SU-DHL-6 (cell line): ENCODE measurements at regions not wholly inside any gene's neighbourhood (a gene's known extent, or its start where the extent isn't known, plus 50 kb on each side); places are given as distances from the start of the nearest gene placed in this dataset.

ENCODE experiments used
- H2AFZ ChIP-seq: fragments of 200-600 bp; sonication (generic); 2 replicates; pipeline ENCODE4 v1.6.1; 2014; ENCODE audit warnings: low read depth, mild to moderate bottlenecking, moderate library complexity, mixed read lengths, antibody characterized with exemption, low read length; ENCODE audit not compliant: severe bottlenecking
- H3F3A ChIP-seq: fragments of 200-600 bp; shearing (Covaris generic); 2 replicates; pipeline ENCODE4 v1.6.0; 2016; ENCODE audit warnings: antibody characterized with exemption, mild to moderate bottlenecking; ENCODE audit not compliant: insufficient read depth
- H3K27ac ChIP-seq: fragments of 200-600 bp; sonication (generic); 2 replicates; pipeline ENCODE4 v1.5.1; 2016; ENCODE audit warnings: low read depth, mild to moderate bottlenecking, low read length, moderate library complexity, mixed read lengths
- H3K27me3 ChIP-seq: fragments of 200-600 bp; sonication (generic), shearing (Covaris generic); 2 replicates; pipeline ENCODE4 v1.6.0; 2014; ENCODE audit warnings: mild to moderate bottlenecking, low read length
- H3K36me3 ChIP-seq: fragments of 200-600 bp; sonication (generic); 2 replicates; pipeline ENCODE4 v1.6.1; 2014; ENCODE audit warnings: mild to moderate bottlenecking, low read length, mixed read lengths
- H3K4me2 ChIP-seq: fragments of 300-600, 200-600 bp; shearing (Covaris generic), sonication (generic); 2 replicates; pipeline ENCODE4 v1.6.0; 2014; ENCODE audit warnings: low read length, low read depth, mild to moderate bottlenecking; ENCODE audit not compliant: poor library complexity, severe bottlenecking
- H3K4me3 ChIP-seq: fragments of 200-600 bp; sonication (generic); 2 replicates; pipeline ENCODE4 v1.5.1; 2014; ENCODE audit warnings: antibody characterized with exemption, low read length, mild to moderate bottlenecking, mixed read lengths; ENCODE audit not compliant: insufficient read depth, poor library complexity, severe bottlenecking
- H3K79me2 ChIP-seq: fragments of 200-600 bp; sonication (generic); 2 replicates; pipeline ENCODE4 v1.6.1; 2014; ENCODE audit warnings: mild to moderate bottlenecking, low read length, moderate library complexity; ENCODE audit not compliant: insufficient read depth
- H3K9ac ChIP-seq: fragments of 200-600 bp; sonication (generic); 2 replicates; pipeline ENCODE4 v1.7.0; 2014; ENCODE audit warnings: mild to moderate bottlenecking, low read length
- H3K9me2 ChIP-seq: fragments of 200-600 bp; sonication (generic); replicated peaks from 2 replicates; pipeline ENCODE4 v1.6.1; 2014; ENCODE audit warnings: low read length; ENCODE audit not compliant: insufficient read depth
- H3K9me3 ChIP-seq: fragments of 200-600 bp; sonication (generic); 2 replicates; pipeline ENCODE4 v1.6.1; 2014; ENCODE audit warnings: low read length, mixed read lengths; ENCODE audit not compliant: insufficient read depth
- H4K20me1 ChIP-seq: fragments of 200-600 bp; sonication (generic); 2 replicates; pipeline ENCODE4 v1.6.1; 2014; ENCODE audit warnings: low read depth, mild to moderate bottlenecking, antibody characterized with exemption, low read length, moderate library complexity, mixed read lengths
- EZH2phosphoT487 ChIP-seq: fragments of 200-600 bp; sonication (generic), shearing (Covaris generic); conservative IDR thresholded peaks from 2 replicates; pipeline ENCODE4 v1.6.1; 2018; ENCODE audit warnings: mild to moderate bottlenecking, antibody characterized with exemption, low read length, moderate library complexity, mixed read lengths
- TF ChIP-seq, protein P1 (sequence below): fragments of 200-600 bp; sonication (generic); IDR thresholded peaks from one replicate; pipeline ENCODE4 v1.5.1; 2017; ENCODE audit warnings: antibody characterized with exemption, mild to moderate bottlenecking, low read length, moderate library complexity; ENCODE audit not compliant: insufficient read depth, poor library complexity, severe bottlenecking

DNA sequence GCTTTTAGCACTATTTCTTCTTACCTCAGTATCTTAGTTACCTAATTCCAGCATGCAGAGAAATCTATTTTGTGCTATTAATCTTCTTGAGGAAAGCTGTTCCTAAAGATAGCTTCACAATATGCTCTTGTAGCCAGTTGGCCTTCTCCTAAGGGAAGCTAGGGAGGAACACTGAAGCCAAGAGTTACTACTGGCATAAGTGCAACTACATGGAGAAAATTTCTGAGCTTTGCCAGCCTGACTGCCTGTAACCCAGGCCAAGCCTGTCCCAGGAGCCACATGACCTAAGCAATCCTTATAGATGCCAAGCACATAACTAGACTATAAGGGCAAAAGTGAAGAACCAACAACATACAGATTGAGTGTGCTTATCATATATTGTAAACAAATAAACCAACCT, 890.2 kb downstream of the FLRT2 start:
- Histone ChIP-seq H3K36me3 (no peaks in the 10 kb centered on the region), H3K79me2 (no peaks in the 10 kb centered on the region), H3F3A (no peaks in the 10 kb centered on the region), H2AFZ (no peak overlapping the region), H3K27ac (no peak overlapping the region), H3K4me3 (no peak overlapping the region), H4K20me1 (no peaks in the 10 kb centered on the region), H3K4me2 (no peak overlapping the region), H3K9ac (no peak overlapping the region), H3K9me3 (no peaks in the 10 kb centered on the region), H3K27me3 (no peaks in the 10 kb centered on the region), H3K9me2 (no peaks in the 10 kb centered on the region)
- TF ChIP-seq, protein P1, sequence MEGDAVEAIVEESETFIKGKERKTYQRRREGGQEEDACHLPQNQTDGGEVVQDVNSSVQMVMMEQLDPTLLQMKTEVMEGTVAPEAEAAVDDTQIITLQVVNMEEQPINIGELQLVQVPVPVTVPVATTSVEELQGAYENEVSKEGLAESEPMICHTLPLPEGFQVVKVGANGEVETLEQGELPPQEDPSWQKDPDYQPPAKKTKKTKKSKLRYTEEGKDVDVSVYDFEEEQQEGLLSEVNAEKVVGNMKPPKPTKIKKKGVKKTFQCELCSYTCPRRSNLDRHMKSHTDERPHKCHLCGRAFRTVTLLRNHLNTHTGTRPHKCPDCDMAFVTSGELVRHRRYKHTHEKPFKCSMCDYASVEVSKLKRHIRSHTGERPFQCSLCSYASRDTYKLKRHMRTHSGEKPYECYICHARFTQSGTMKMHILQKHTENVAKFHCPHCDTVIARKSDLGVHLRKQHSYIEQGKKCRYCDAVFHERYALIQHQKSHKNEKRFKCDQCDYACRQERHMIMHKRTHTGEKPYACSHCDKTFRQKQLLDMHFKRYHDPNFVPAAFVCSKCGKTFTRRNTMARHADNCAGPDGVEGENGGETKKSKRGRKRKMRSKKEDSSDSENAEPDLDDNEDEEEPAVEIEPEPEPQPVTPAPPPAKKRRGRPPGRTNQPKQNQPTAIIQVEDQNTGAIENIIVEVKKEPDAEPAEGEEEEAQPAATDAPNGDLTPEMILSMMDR, result no peak
- TF ChIP-seq EZH2phosphoT487, result no peak

DNA sequence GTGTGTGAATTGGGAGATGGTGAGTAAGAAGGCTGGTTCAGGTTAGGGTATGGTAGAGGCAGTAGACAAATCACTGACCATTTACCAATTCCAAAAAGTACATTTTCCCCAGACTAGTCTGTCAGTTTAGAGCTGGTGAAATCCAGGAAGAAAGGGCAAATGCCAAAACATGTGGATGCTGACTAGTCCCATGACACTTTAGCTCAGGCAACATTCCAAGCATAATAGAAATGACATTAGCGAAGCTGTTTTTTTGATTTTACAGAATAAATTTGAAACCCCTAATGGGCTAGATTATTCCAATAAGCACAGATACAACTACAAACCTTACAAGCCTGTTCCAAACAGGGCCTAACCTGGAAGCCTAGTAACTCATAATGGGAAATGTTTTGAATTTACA, 884.2 kb downstream of the FLRT2 start:
- H3K79me2 ChIP-seq, result no peaks in the 10 kb centered on the region
- no peaks in the 10 kb centered on the region for H3K9me3 ChIP-seq
- no peak for TF ChIP-seq EZH2phosphoT487
- TF ChIP-seq, protein P1, result no peak
- H3K27me3 ChIP-seq, result no peaks in the 10 kb centered on the region
- no peak overlapping the region for H3K27ac ChIP-seq
- no peaks in the 10 kb centered on the region for H3K9me2 ChIP-seq
- no peaks in the 10 kb centered on the region for H3F3A ChIP-seq
- H3K4me3 ChIP-seq, result no peak overlapping the region
- no peaks in the 10 kb centered on the region for H3K36me3 ChIP-seq
- H2AFZ ChIP-seq, result no peak overlapping the region
- H4K20me1 ChIP-seq, result no peaks in the 10 kb centered on the region
- no peak overlapping the region for H3K4me2 ChIP-seq
- no peak overlapping the region for H3K9ac ChIP-seq

DNA sequence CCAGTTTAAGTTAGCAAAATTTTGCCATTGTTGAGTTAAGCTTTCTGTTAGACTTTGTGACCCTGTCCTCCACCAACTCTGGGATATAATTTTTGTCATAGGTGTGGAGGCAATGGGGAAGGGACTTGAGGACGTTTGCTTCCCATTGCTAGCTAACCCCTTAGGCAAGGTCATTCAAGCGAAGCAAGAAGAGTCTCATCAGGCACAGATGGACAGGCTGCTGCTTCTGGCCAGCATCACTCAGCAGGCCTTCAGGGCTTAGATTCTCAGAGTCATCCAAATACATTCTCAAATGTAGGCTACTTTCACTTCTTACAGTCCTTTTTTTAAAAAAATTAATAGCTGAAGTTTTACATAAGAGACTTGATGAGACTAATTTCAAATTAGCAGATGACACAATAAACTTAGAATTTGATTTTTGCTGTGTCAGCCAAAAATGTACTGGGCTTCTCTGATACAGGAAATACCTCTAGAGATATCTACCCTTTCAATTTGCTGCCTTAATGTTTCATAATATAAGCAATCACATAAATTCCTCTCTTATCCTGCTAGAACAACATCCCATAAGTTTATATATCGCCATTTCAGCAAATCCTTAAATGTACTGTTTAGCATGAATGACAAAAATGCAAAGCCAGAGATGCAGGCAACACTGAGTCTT, 875.2 kb downstream of the FLRT2 start:
- no peak overlapping the region for H3K4me2 ChIP-seq
- no peak overlapping the region for H2AFZ ChIP-seq
- H3K4me3 ChIP-seq, result no peak overlapping the region
- H4K20me1 ChIP-seq, result no peaks in the 10 kb centered on the region
- TF ChIP-seq, protein P1, result no peak
- no peak for TF ChIP-seq EZH2phosphoT487
- no peaks in the 10 kb centered on the region for H3K79me2 ChIP-seq
- H3K9me2 ChIP-seq, result no peaks in the 10 kb centered on the region
- no peaks in the 10 kb centered on the region for H3K27me3 ChIP-seq
- H3K27ac ChIP-seq, result no peak overlapping the region
- no peaks in the 10 kb centered on the region for H3F3A ChIP-seq
- H3K36me3 ChIP-seq, result no peaks in the 10 kb centered on the region
- no peaks in the 10 kb centered on the region for H3K9me3 ChIP-seq
- H3K9ac ChIP-seq, result no peak overlapping the region
